Sigmoid colon (tissue), 6 donors: ENCODE measurements at regions not wholly inside any gene's neighbourhood (a gene's known extent, or its start where the extent isn't known, plus 50 kb on each side); places are given as distances from the start of the nearest gene placed in this dataset.

ENCODE experiments used
- DNase-seq: peaks from one replicate; pipeline ENCODE4 v3.0.0-alpha.2; 2019
- H3K27ac ChIP-seq, 4 donors: fragments of 200-600 bp; sonication (generic); one replicate each; pipeline ENCODE4 v1.5.1; 2016 to 2019; ENCODE audit warnings: mild to moderate bottlenecking in 1 of 4
- H3K27me3 ChIP-seq, 3 donors: fragments of 200-600 bp; sonication (generic); one replicate each; pipeline ENCODE4 v1.5.1; 2019; ENCODE audit warnings: mild to moderate bottlenecking in 1 of 3
- H3K36me3 ChIP-seq, 4 donors: fragments of 200-600 bp; sonication (generic); one replicate each; pipeline ENCODE4 v1.5.1; 2016 to 2019
- H3K4me1 ChIP-seq, 4 donors: fragments of 200-600 bp; sonication (generic); one replicate each; pipeline ENCODE4 v1.5.1; 2017 to 2019
- H3K4me3 ChIP-seq, 4 donors: fragments of 200-600 bp; sonication (generic); one replicate each; pipeline ENCODE4 v1.5.1; 2017 to 2019; ENCODE audit warnings: mild to moderate bottlenecking in 2 of 4, moderate library complexity in 1 of 4
- H3K9me3 ChIP-seq, 4 donors: fragments of 200-600 bp in 3 of 4; sonication (generic) in 3 of 4; one replicate each; pipeline versions ENCODE4 v1.5.1 to v1.6.1; 2013 to 2019
- EP300 ChIP-seq, 4 donors: sonication (generic); formaldehyde crosslinking; IDR thresholded peaks; one replicate each; pipeline ENCODE4 v1.6.1; 2017; ENCODE audit warnings: antibody characterized with exemption in 4 of 4
- POLR2A ChIP-seq, 2 donors: fragments of 450-650 bp; IDR thresholded peaks; one replicate each; pipeline ENCODE4 v1.6.1; 2016; ENCODE audit warnings: antibody characterized with exemption in 2 of 2, mild to moderate bottlenecking in 2 of 2, moderate library complexity in 2 of 2
- POLR2AphosphoS5 ChIP-seq, 4 donors: sonication (generic); formaldehyde crosslinking; IDR thresholded peaks; one replicate each; pipeline ENCODE4 v1.6.1; 2017; ENCODE audit warnings: antibody characterized with exemption in 4 of 4
- WGBS, 2 donors: extraction: QIAGEN DNeasy Blood & Tissue Kit; methylation state at CpG; one replicate each; pipeline ENCODE4 v1.1.7; 2013; 5-methylcytosine and 5-hydroxymethylcytosine counted together
- intact Hi-C: fragments of 100-400 bp; cut with DNase I; formaldehyde crosslinking; loops from one replicate; pipeline ENCODE4 v1.15.1; 2023
- TF ChIP-seq, protein P1 (sequence below), 4 experiments: fragments of 450-650 bp in 3 of 4; fragments of 200-600 bp in 1 of 4; IDR thresholded peaks; one replicate each; pipeline ENCODE4 v1.5.1; 2016 to 2019; ENCODE audit warnings: antibody characterized with exemption in 4 of 4, mild to moderate bottlenecking in 3 of 4, moderate library complexity in 2 of 4
- donor health status: healthy with polysubstance abuse.
- donor health status: healthy.

DNA sequence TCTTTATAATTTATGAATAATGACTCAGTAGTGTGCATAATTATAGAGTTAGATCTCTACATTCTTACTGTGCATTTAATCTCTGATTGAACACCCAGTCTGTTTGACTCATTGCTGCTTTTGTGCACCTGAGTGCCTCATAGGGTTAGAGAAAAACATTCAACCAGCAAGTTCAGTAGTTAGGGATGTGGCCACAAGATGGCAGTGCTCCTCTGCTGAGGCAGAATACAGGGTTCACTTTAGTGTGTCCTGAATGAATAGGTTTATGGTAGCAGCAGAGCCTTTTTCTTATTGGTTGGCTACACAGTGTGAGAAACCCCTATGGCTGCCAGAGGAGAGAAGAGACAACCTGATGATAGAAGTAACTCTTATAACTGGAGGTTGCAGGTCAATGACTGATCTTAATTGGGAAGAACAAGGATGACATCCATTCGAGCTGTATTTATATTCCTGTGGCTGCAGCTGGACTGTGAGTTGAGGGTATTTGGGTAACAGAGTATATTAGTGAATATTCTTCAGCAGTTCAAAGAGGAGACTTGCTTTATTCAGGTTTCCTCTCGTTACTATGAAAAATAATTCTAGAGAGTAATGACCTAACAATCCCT lies 194.9 kb upstream of the OR4E1 start:
- no peak overlapping the region for H3K27ac ChIP-seq
- no peaks in the 10 kb centered on the region for H3K36me3 ChIP-seq
- H3K4me1 ChIP-seq: no peaks in the 10 kb centered on the region
- no peak for DNase-seq
- intact Hi-C loops: no loop called here
- TF ChIP-seq POLR2A (IDR thresholded peaks at IDR 0.05) (no peak), EP300 (IDR thresholded peaks at IDR 0.05) (no peak), POLR2AphosphoS5 (IDR thresholded peaks at IDR 0.05) (no peak)
- TF ChIP-seq, protein P1, sequence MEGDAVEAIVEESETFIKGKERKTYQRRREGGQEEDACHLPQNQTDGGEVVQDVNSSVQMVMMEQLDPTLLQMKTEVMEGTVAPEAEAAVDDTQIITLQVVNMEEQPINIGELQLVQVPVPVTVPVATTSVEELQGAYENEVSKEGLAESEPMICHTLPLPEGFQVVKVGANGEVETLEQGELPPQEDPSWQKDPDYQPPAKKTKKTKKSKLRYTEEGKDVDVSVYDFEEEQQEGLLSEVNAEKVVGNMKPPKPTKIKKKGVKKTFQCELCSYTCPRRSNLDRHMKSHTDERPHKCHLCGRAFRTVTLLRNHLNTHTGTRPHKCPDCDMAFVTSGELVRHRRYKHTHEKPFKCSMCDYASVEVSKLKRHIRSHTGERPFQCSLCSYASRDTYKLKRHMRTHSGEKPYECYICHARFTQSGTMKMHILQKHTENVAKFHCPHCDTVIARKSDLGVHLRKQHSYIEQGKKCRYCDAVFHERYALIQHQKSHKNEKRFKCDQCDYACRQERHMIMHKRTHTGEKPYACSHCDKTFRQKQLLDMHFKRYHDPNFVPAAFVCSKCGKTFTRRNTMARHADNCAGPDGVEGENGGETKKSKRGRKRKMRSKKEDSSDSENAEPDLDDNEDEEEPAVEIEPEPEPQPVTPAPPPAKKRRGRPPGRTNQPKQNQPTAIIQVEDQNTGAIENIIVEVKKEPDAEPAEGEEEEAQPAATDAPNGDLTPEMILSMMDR (IDR thresholded peaks at IDR 0.05): peak in 3 of 4 experiments; percentile 26 to 65 (median 43)
- H3K9me3 ChIP-seq: peaks cover 0 to 3% (median 0%) of the 10 kb centered on the region in 4 donors
- 40 to 60% methylated on average over 2 of the region's 2 CpGs for WGBS, 2 donors
- no peak overlapping the region for H3K4me3 ChIP-seq
- no peaks in the 10 kb centered on the region for H3K27me3 ChIP-seq

DNA sequence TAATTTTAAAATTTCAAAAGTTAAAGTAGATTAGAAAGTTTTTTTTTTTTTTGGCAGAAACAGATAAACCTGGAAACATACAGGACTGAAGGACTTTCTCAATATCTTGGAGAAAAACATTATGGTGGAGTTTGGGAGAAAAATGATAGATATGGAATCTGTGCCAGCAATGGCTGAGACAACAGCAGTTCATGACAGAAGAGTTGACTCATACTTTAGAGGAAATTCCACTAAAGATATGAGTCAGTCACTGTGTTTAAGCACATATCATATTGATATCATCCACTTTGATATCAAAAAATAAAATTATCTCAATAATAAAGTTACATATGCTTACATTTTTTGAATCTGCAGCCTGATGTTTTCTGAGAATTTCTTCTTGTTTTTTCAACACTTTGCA lies 193.9 kb upstream of the OR4E1 start:
- H3K4me1 ChIP-seq: peaks cover 0 to 5% (median 0%) of the 10 kb centered on the region in 4 donors
- no peaks in the 10 kb centered on the region for H3K27me3 ChIP-seq
- H3K9me3 ChIP-seq: peaks cover 0 to 3% (median 0%) of the 10 kb centered on the region in 4 donors
- H3K36me3 ChIP-seq: no peaks in the 10 kb centered on the region
- H3K27ac ChIP-seq: no peak overlapping the region
- intact Hi-C loops: no loop called here
- DNase-seq: no peak
- no peak overlapping the region for H3K4me3 ChIP-seq
- TF ChIP-seq, protein P1 (IDR thresholded peaks at IDR 0.05): no peak
- TF ChIP-seq POLR2A (IDR thresholded peaks at IDR 0.05) (no peak), POLR2AphosphoS5 (IDR thresholded peaks at IDR 0.05) (no peak), EP300 (IDR thresholded peaks at IDR 0.05) (no peak)

DNA sequence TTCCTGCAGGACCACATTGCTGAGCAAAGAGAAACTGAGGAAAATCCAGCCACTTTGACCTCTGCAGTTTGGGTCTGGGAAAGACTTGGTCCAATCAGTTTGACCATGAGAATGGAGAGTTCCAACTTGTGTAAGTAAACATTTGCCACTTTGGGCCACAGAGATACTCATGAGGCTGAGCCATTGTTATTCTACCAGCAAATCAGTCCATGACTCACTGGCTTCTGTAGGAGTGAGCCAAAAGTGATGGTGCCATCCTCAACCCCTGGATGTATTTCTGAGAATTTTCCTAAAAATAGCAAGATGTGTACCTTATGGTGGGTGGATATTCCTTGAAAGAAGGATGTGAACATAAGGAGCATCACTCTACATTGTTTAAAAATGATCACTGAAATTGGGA lies 192.9 kb upstream of the OR4E1 start:
- TF ChIP-seq POLR2AphosphoS5 (IDR thresholded peaks at IDR 0.05) (no peak), EP300 (IDR thresholded peaks at IDR 0.05) (no peak)
- TF ChIP-seq, protein P1 (IDR thresholded peaks at IDR 0.05): no peak
- Histone ChIP-seq H3K4me3 (no peak overlapping the region), H3K27me3 (no peaks in the 10 kb centered on the region), H3K36me3 (no peaks in the 10 kb centered on the region), H3K4me1 (peaks cover 0 to 5% (median 0%) of the 10 kb centered on the region in 4 donors), H3K9me3 (peaks cover 0 to 3% (median 0%) of the 10 kb centered on the region in 4 donors), H3K27ac (no peak overlapping the region)
- DNase-seq: no peak
- intact Hi-C loops: no loop called here

DNA sequence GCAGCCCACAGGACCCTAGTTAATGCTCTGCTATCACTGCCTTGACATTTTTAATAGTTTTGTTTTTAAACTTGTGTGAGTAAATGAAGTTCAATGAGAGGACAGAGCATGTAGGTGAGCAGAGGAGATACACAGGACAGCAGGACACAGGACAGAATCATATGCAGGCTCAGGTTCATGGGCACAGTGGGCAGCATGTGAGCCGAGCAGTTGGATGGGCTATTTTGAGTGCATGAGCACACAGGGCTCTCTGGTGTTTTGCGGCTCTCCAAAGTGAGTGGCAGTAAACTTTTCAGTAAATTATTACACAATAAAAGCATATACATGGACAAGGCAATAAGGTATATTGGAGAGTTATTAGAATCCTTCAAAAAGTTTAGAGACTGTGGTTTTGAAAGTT lies 189.7 kb upstream of the OR4E1 start:
- no peak overlapping the region for H3K27ac ChIP-seq
- H3K36me3 ChIP-seq: no peaks in the 10 kb centered on the region
- no peaks in the 10 kb centered on the region for H3K9me3 ChIP-seq
- TF ChIP-seq POLR2AphosphoS5 (IDR thresholded peaks at IDR 0.05): no peak
- TF ChIP-seq EP300 (IDR thresholded peaks at IDR 0.05): no peak
- TF ChIP-seq POLR2A (IDR thresholded peaks at IDR 0.05): no peak
- TF ChIP-seq, protein P1 (IDR thresholded peaks at IDR 0.05): no peak
- H3K27me3 ChIP-seq: no peaks in the 10 kb centered on the region
- 43 to 81% methylated on average over 2 of the region's 2 CpGs for WGBS, 2 donors
- no peak overlapping the region for H3K4me3 ChIP-seq
- H3K4me1 ChIP-seq: peaks cover 0 to 5% (median 0%) of the 10 kb centered on the region in 4 donors
- DNase-seq: no peak
- intact Hi-C loops: no loop called here

DNA sequence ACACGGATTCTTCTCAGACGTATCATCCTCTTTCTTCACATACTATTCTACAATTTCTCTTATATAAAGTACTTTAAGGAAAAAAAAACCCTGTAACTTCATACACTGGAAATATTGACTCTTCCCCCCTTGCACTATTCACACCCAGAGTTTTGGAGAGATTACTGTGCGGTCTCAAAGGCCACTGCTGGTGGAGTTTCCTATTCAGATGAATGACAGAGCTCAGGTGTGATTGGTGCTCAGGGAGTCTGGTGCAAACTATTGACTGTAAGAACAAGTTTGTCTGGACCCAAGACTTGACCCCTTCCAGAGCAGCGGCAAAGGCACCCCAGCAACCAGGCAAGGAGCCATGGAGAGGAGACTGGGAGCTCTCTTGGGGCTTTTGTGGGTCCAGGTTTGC lies 187.5 kb upstream of the OR4E1 start:
- no peak for DNase-seq
- H3K36me3 ChIP-seq: no peaks in the 10 kb centered on the region
- 74 to 83% methylated on average over 4 of the region's 4 CpGs for WGBS, 2 donors
- H3K27ac ChIP-seq: no peak overlapping the region
- H3K4me1 ChIP-seq: peaks cover 0 to 5% (median 0%) of the 10 kb centered on the region in 4 donors
- no peaks in the 10 kb centered on the region for H3K9me3 ChIP-seq
- H3K27me3 ChIP-seq: no peaks in the 10 kb centered on the region
- TF ChIP-seq POLR2AphosphoS5 (IDR thresholded peaks at IDR 0.05) (no peak), POLR2A (IDR thresholded peaks at IDR 0.05) (no peak), EP300 (IDR thresholded peaks at IDR 0.05) (no peak)
- TF ChIP-seq, protein P1 (IDR thresholded peaks at IDR 0.05): no peak
- intact Hi-C loops: no loop called here
- H3K4me3 ChIP-seq: no peak overlapping the region
